Activated CD8-positive, alpha-beta memory T cell treated with anti-CD3 and anti-CD28 coated beads, Interleukin-2, amount 50 U/mL, for 24 hours (primary cell): ENCODE measurements at regions not wholly inside any gene's neighbourhood (a gene's known extent, or its start where the extent isn't known, plus 50 kb on each side); places are given as distances from the start of the nearest gene placed in this dataset.

Source experiments
- DNase-seq: peaks from one replicate; pipeline ENCODE4 v3.0.0-alpha.2; 2020; ENCODE audit errors: extremely low read depth

GRCh38 chr11:113581713-113582112 lies 106.5 kb upstream of the DRD2 start:
- DNase-seq: no peak

- no peak for DNase-seq
Measured at GRCh38 chr11:113579292-113579940, 104.2 kb upstream of the DRD2 start.

GRCh38 chr11:113578715-113579250 lies 103.6 kb upstream of the DRD2 start:
- DNase-seq: no peak

GRCh38 chr11:113578033-113578380 lies 102.8 kb upstream of the DRD2 start:
- DNase-seq: no peak

- no peak for DNase-seq
Measured at GRCh38 chr11:113577356-113578032, 102.3 kb upstream of the DRD2 start.

- no peak for DNase-seq
Measured at GRCh38 chr11:113574586-113574985, 99.4 kb upstream of the DRD2 start.

GRCh38 chr11:113574171-113574570 lies 99.0 kb upstream of the DRD2 start:
- DNase-seq: no peak

GRCh38 chr11:113572136-113572735 lies 97.0 kb upstream of the DRD2 start:
- no peak for DNase-seq

- DNase-seq: no peak
Measured at GRCh38 chr11:113571531-113571930, 96.3 kb upstream of the DRD2 start.

GRCh38 chr11:113570906-113571305 lies 95.7 kb upstream of the DRD2 start:
- no peak for DNase-seq

GRCh38 chr11:113569391-113569790 lies 94.2 kb upstream of the DRD2 start:
- DNase-seq: no peak

- no peak for DNase-seq
Measured at GRCh38 chr11:113568566-113568965, 93.4 kb upstream of the DRD2 start.

GRCh38 chr11:113567867-113568544 lies 92.8 kb upstream of the DRD2 start:
- DNase-seq: no peak

- no peak for DNase-seq
Measured at GRCh38 chr11:113567097-113567496, 91.9 kb upstream of the DRD2 start.

- no peak for DNase-seq
Measured at GRCh38 chr11:113564527-113565130, 89.4 kb upstream of the DRD2 start.

GRCh38 chr11:113563766-113564526 lies 88.7 kb upstream of the DRD2 start:
- DNase-seq: no peak

GRCh38 chr11:113562981-113563461 lies 87.8 kb upstream of the DRD2 start:
- no peak for DNase-seq

- no peak for DNase-seq
Measured at GRCh38 chr11:113562576-113562975, 87.4 kb upstream of the DRD2 start.

GRCh38 chr11:113557926-113558325 lies 82.7 kb upstream of the DRD2 start:
- DNase-seq: no peak

GRCh38 chr11:113556036-113556435 lies 80.8 kb upstream of the DRD2 start:
- no peak for DNase-seq

- no peak for DNase-seq
Measured at GRCh38 chr11:113555071-113555619, 79.9 kb upstream of the DRD2 start.
